Activated CD4-positive, alpha-beta memory T cell treated with anti-CD3 and anti-CD28 coated beads, Interleukin-2, amount 10 ng/mL, durations not matched to agents 7 days and 5 days (primary cell): ENCODE measurements at regions not wholly inside any gene's neighbourhood (a gene's known extent, or its start where the extent isn't known, plus 50 kb on each side); places are given as distances from the start of the nearest gene placed in this dataset.
"Not testable (repeated sequence)": the region's sequence is repeated elsewhere in the genome, so short reads cannot be mapped to it uniquely, and the experiment has no call there.

ENCODE experiments used
- CTCF ChIA-PET: fragments of 350-600 bp; sonication (Branson Sonifier 250); formaldehyde crosslinking; loops from one replicate; lab custom pipeline; 2021; ENCODE audit warnings: antibody characterized with exemption, inconsistent platforms; lab: Charles Lee
- POLR2A ChIA-PET: fragments of 350-600 bp; sonication (Branson Sonifier 250); formaldehyde crosslinking; loops from one replicate; lab custom pipeline; 2021; ENCODE audit warnings: antibody characterized with exemption; lab: Charles Lee
- DNase-seq: peaks from one replicate; pipeline ENCODE4 v3.0.0-alpha.2; 2020
- H3K27ac Mint-ChIP-seq: one replicate; pipeline ENCODE4 v1.8.0; 2021; ENCODE audit warnings: mild to moderate bottlenecking, mixed read lengths
- H3K27me3 Mint-ChIP-seq: one replicate; pipeline ENCODE4 v1.8.0; 2021; ENCODE audit warnings: mixed read lengths
- H3K36me3 Mint-ChIP-seq: one replicate; pipeline ENCODE4 v1.8.0; 2021; ENCODE audit warnings: low read depth, mixed read lengths
- H3K4me1 Mint-ChIP-seq: one replicate; pipeline ENCODE4 v1.8.0; 2021; ENCODE audit warnings: mixed read lengths
- H3K4me3 Mint-ChIP-seq: one replicate; pipeline ENCODE4 v1.8.0; 2021; ENCODE audit warnings: mild to moderate bottlenecking, mixed read lengths
- H3K9me3 Mint-ChIP-seq: one replicate; pipeline ENCODE4 v1.8.0; 2021; ENCODE audit warnings: mixed read lengths

GRCh38 chr16:70060521-70061027, 53.6 kb upstream of the PDPR start:
- DNase-seq, H3K36me3 Mint-ChIP-seq, H3K27ac Mint-ChIP-seq, POLR2A ChIA-PET, H3K4me3 Mint-ChIP-seq, CTCF ChIA-PET, H3K9me3 Mint-ChIP-seq, H3K27me3 Mint-ChIP-seq: not testable (repeated sequence)
- H3K4me1 Mint-ChIP-seq, result peaks cover 11% of the 10 kb centered on the region

GRCh38 chr16:70061671-70062218, 52.4 kb upstream of the PDPR start:
- CTCF ChIA-PET, H3K27me3 Mint-ChIP-seq: not testable (repeated sequence)

GRCh38 chr16:70062947-70063346, 51.2 kb upstream of the PDPR start:
- POLR2A ChIA-PET, H3K27me3 Mint-ChIP-seq, DNase-seq, H3K36me3 Mint-ChIP-seq, H3K4me3 Mint-ChIP-seq, H3K27ac Mint-ChIP-seq, CTCF ChIA-PET, H3K9me3 Mint-ChIP-seq: not testable (repeated sequence)
- H3K4me1 Mint-ChIP-seq, result peaks cover 15% of the 10 kb centered on the region

More at GRCh38 chr16:70061671-70062218, 52.4 kb upstream of the PDPR start:
- H3K9me3 Mint-ChIP-seq, DNase-seq, H3K27ac Mint-ChIP-seq, POLR2A ChIA-PET, H3K36me3 Mint-ChIP-seq, H3K4me3 Mint-ChIP-seq: not testable (repeated sequence)
- peaks cover 12% of the 10 kb centered on the region for H3K4me1 Mint-ChIP-seq
